ENCODE measurements at regions not wholly inside any gene's neighbourhood (a gene's known extent, or its start where the extent isn't known, plus 50 kb on each side); places are given as distances from the start of the nearest gene placed in this dataset.

GRCh38 chr5:124655921-124656511 lies 90.4 kb downstream of the ZNF608 start (continued):
- TF ChIP-seq ZNF408 (CRISPR knock-in tag; IDR thresholded peaks at IDR 0.05; ENCODE audit: low read depth) (no peak), CUX1 (CRISPR knock-in tag; IDR thresholded peaks at IDR 0.05) (no peak), ARID1B (IDR thresholded peaks at IDR 0.05) (peak; percentile 95), SRSF7 (optimal IDR thresholded peaks at IDR 0.05; ENCODE audit: low read depth, low read length) (no peak), HIVEP1 (CRISPR knock-in tag; IDR thresholded peaks at IDR 0.05) (no peak), XRCC3 (IDR thresholded peaks at IDR 0.05) (no peak), ZNF316 (IDR thresholded peaks at IDR 0.05) (no peak), DIDO1 (tag; IDR thresholded peaks at IDR 0.05; ENCODE audit: low read depth) (no peak), ZBTB11 (CRISPR knock-in tag; IDR thresholded peaks at IDR 0.05) (no peak; a peak in 1 of 6 replicates), PTBP1 (IDR thresholded peaks at IDR 0.05; ENCODE audit: low read depth, low read length) (no peak), LARP7 (IDR thresholded peaks at IDR 0.05) (no peak), ZNF551 (CRISPR knock-in tag; IDR thresholded peaks at IDR 0.05) (no peak), E2F4 (CRISPR knock-in tag; IDR thresholded peaks at IDR 0.05; ENCODE audit: low read depth) (no peak), MAFG (tag; conservative IDR thresholded peaks at IDR 0.05) (0 out of 2 replicates have a peak, but pooled peaks have one; percentile 4), WHSC1 (IDR thresholded peaks at IDR 0.05; ENCODE audit: low read length) (no peak), EZH2 (IDR thresholded peaks at IDR 0.05; ENCODE audit: borderline replicate concordance, low read depth, low read length) (no peak), TRIM24 (IDR thresholded peaks at IDR 0.05) (peak; percentile 68 to 75), ZFP1 (CRISPR knock-in tag; IDR thresholded peaks at IDR 0.05) (no peak), ZNF561 (CRISPR knock-in tag; conservative IDR thresholded peaks at IDR 0.05) (no peak), SMARCA4 (IDR thresholded peaks at IDR 0.05) (peak; percentile 96), ZNF79 (CRISPR knock-in tag; IDR thresholded peaks at IDR 0.05; ENCODE audit: low read depth) (no peak)

Data from K562 (cell line).